COLO829 (cell line): ENCODE measurements at regions not wholly inside any gene's neighbourhood (a gene's known extent, or its start where the extent isn't known, plus 50 kb on each side); places are given as distances from the start of the nearest gene placed in this dataset.

Source experiments
- DNase-seq: peaks from one replicate; pipeline ENCODE4 v3.0.0; 2012; ENCODE audit warnings: low spot score

- no peak for DNase-seq
These were observed 467.9 kb downstream of the MRPL39 start for GRCh38 chr21:25139414-25139813.

DNA sequence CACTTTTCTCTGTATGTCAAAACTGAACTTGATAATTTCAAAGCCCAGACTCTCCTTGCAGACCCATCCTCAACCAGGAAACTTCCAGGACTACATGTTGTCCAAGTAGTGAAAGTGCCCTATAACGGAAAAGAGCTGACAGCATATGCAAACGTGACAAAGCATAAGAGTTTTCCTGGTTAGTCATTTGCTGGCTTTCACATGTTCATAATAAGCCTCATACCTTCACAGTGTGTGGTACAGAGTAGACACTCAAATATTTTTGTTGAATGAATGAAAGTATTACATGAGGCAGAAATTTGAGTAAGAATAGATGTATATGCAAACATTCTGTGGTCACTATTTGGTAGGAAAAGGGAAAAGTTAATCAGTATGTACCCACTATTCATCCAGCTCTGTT is 473.3 kb downstream of the MRPL39 start:
- DNase-seq = no peak

DNA sequence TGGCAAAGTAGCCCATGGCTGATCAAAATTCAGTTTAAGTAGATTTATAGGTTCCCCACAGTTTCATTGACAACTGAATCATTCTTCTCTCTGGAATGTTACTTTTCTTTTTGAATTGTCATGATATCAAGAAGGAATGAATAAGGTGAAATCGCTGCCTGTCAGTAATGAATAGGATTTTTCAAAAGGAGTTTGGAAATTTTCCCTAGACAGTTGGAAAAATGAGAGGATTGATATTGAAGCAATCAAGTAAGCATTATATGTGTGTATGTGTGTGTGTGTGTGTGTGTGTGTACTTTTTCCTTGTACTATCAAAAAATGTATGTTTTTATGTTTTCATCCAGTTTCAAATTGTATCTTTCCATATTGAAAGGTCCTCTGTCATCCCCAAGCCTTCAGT is 479.5 kb downstream of the MRPL39 start:
- DNase-seq = no peak

GRCh38 chr21:25127007-25127406 is 480.3 kb downstream of the MRPL39 start:
- no peak for DNase-seq

- DNase-seq = no peak
These were observed 480.7 kb downstream of the MRPL39 start for GRCh38 chr21:25126564-25126963.

GRCh38 chr21:25118648-25119047 is 488.6 kb downstream of the MRPL39 start:
- DNase-seq = no peak

- DNase-seq = no peak
These were observed 492.3 kb downstream of the MRPL39 start for GRCh38 chr21:25115021-25115420.

- DNase-seq = peak; percentile 41
These were observed 499.6 kb downstream of the MRPL39 start for GRCh38 chr21:25107708-25108107.

DNA sequence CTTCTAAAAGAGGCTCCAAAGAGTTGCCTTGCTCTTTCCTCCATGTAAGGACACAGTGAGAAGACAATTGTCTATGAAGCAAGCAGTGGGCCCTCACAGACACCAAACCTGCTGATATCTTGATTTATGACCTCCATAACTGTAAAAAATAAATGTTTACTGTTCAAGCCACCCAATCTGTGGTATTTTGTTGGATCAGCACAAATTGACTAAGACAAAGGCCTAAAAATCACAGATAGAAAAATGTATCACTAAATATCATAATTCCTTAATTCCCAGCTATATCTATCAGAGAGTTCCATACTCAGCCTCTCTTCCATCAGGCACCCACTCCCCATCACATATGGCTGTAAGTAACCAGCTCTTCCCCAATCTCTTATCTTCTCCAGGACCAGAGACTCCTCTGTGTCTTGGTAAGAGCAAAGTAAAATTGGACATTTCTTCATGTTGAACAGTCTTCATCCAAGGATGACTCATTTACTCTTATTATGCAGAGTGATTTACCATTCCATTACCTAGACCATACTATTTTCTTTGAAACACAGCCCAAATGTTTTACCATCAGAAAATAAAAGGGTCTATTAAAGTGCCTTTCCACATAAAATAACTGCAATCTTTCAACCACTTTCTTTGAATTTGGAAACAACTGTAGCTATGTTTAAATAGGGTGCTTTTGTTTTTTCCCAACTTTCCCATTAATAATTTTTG is 503.6 kb downstream of the MRPL39 start:
- peak; percentile 7 for DNase-seq

GRCh38 chr21:25097648-25098047 is 509.6 kb downstream of the MRPL39 start:
- no peak for DNase-seq

DNA sequence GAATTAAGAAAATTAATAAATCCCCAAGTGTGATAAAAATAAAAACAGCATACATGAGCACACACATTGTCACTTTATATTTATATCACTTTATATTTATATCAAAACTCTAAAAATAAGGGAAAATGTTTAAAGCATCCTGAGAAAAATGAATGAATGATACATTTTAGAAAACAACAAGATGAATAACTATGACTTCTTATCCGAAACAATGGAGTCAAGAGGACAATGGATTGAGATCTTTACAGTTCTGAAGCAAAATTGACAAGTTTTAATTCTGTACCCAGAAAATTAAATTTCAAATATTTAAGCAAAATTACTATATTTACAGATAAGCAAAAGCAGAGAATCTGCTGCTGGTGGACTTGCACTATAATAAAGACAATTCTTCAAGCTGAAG is 512.6 kb downstream of the MRPL39 start:
- no peak for DNase-seq

DNA sequence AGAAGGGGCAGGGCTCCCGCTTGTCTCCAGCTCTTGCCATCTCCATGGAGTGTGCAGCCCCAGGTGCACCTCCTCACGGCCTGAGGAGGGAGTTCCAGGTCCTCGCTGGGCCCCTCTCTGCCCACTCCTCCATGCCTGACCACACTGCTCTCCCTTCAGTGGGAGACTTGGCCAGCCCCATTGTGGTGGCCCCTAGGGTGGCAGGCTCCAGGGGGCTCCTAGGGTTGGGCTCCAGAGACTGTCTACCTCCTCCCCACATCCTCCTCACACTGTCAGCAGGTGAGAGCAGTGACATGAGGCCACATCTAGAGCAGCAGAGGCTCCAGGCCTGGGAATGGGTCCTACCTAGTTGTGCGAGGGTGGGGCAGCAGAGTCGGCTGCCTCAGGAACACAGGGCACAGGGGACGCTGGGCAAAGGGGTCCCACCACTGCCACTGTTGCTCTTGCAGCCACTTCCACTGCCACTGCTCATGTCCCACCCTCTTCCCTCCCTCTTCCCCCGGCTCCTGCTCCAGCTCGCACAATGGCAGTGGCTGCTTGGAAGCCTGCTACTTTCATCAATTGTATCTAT is 514.8 kb downstream of the MRPL39 start:
- no peak for DNase-seq

DNA sequence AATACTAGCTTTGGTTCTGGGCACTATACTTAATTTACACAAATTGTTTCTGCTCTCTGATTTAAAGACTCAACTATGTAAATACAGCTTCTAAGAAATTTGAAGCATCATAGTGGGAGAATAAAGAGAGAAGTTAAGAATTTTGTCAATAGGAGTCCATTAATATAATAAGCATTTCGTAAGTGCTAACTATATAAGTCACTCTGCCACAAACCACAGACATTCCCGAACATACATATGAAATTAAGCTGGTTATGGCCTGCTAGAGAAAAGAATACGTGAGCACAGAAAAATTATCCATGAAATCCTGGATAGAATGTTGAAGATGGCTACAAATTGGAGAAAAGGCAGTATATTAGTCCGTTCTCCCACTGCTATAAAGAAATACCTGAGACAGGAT is 526.2 kb downstream of the MRPL39 start:
- DNase-seq = no peak

DNA sequence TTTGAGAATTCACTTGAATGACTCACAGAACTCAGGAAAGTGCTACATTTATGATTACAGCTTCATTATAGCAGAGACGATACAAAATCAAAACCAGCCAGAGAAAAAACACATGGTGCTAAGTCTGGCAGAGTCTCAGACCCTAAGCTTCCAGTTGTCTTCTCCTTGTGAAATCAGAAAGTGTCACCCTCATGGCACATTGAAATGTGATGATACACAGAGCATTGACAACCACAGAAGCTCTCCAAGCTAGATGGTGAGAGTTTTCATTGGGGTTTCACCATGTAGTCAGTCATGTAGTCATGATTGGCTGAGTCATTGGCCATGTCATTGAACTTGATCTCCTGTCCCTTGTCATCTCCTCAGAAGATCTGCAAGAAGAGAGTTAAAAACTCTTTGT is 526.6 kb downstream of the MRPL39 start:
- DNase-seq = no peak

DNA sequence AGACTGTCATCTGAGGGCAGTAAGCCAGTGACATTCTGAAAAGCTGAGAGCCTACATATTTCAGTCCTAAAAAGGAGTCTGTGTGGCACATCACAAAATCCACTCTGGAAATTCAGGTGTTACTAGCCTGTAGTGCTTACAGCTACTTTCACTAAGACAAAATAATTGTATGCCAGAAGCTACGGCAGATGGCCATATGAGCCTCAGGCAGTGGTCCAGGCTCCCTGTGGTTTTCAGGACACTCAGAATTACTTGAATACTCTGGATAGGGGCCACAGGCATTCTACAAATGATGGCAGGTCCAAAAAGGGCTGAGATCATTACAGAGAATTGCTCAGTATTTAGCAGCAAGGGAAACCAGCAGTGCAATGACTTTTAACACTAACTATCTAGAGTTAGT is 527.1 kb downstream of the MRPL39 start:
- no peak for DNase-seq

GRCh38 chr21:25079053-25079452 is 528.2 kb downstream of the MRPL39 start:
- no peak for DNase-seq

- no peak for DNase-seq
These were observed 545.2 kb downstream of the MRPL39 start for GRCh38 chr21:25062061-25062460.

DNA sequence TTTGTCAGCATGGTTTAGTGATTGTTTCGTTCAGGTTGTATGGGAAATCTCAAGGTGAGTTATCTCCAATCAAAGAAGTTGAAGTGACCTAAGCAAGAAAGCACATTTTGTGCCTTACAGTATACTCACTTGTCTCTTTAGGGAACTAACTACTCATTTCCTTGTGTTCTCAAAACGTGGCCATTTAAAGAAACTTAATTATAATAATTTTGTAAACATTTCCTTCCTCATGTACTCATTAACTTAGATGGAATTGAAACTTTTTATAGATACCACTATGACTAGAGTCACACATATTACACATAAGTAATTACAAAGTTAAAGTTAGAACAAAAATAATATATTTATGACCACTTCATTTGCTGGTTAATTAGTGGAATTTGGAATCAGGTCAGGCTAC is 552.6 kb downstream of the MRPL39 start:
- no peak for DNase-seq

- peak; percentile 9 for DNase-seq
These were observed 567.6 kb downstream of the MRPL39 start for GRCh38 chr21:25039461-25040380.

DNA sequence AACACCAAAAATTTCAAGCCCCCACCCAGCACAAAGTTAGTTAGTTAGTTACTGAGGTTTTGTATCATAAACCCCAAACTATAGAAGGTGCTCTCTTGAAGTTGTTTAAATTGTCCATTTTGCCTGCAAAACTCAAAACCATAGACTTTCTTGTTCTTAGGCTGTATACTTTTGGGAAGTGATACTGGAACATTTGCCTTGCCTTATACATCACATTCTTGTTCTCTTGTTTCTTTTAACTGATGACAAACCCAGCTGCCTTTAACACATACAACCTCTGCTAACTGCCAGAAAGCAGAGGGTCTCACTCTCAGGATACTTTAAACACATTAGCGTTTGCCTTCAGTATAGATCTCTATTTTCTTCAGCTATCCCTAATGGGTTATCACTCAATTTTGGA is 570.5 kb downstream of the MRPL39 start:
- no peak for DNase-seq

DNA sequence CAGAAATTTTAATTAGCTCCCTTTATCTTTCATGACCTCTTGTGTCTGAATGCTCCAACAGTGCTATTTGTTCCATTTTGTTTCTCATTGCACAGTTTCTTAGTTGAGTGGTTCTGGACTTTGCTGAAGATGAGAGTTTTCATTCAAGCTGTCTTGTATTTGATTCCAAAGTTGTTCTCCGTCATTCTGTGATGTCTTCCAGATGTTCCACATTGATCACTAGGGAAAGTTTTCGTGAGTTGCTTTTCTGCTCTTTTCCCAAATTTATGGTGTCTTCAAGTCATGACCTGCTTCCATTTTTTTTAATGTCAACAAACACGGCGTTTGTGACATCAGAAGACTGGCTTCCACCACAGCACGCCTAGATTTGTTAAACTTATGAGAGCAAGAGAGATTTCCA is 575.5 kb downstream of the MRPL39 start:
- no peak for DNase-seq

- DNase-seq = no peak
These were observed 577.7 kb downstream of the MRPL39 start for GRCh38 chr21:25029580-25029979.

GRCh38 chr21:25025596-25025995 is 581.7 kb downstream of the MRPL39 start:
- DNase-seq = no peak
